ENCODE measurements at regions not wholly inside any gene's neighbourhood (a gene's known extent, or its start where the extent isn't known, plus 50 kb on each side); places are given as distances from the start of the nearest gene placed in this dataset.
"Not testable (repeated sequence)": the region's sequence is repeated elsewhere in the genome, so short reads cannot be mapped to it uniquely, and the experiment has no call there.

DNA sequence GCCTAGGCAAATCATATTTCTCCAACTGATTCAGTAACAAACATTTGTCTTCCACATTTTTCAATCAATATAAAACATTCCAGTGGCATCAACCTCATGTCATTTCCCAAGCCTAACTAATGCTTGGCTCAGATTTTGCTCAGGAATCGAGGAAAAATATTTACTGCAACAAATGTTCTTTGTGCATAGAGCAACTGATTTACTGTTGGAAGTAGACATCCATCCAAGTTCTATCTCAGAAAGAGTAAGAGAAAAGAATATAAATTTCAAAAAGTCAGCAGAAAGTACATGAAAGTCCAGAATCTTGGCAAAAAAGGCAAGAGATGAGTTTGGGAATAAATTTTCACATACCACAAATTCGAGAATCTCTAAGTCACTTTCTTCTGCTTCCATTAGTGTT lies 2245.0 kb upstream of the RAG2 start:
- DNase-seq: no peak

DNA sequence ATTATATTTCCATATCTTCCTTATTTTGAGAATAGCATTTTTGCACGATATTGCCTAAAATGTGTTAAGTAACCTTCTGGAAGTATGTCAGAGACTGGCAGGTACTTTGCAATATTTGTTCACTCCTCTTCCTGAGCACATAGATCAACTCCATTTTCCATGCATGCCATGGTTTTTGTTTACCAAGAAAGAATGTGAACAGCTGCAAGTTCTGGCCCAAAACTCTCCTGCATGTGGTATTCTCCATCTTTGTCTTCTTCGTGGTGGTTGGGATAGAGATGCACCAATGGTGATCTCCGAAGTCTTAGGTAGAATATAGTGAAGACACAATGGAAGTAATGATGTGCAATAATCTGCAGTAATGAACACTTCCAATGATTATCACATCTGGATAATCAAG lies 2241.0 kb upstream of the RAG2 start:
- no peak for DNase-seq

DNA sequence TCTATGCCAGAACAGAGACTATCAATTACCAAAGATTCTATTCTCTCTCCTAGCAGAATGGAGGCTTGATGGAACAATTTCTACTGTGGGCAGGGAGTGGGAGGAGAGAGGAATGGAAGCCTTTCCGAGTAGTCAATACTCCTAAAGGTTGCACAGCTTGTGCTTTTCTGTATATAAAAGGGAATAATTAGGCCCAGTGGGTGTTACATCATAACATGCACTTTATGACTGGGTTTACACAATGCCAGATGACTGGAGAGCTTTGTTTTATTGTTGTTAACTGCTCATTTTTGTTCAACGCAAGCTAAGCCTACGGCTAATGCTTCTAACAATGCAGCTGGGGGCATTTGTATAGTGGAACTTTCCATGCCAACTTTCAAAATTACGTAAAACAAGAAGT lies 2237.9 kb upstream of the RAG2 start:
- DNase-seq: no peak

- no peak for DNase-seq
Observed at GRCh38 chr11:38824573-38824972, 2226.5 kb upstream of the RAG2 start.

DNA sequence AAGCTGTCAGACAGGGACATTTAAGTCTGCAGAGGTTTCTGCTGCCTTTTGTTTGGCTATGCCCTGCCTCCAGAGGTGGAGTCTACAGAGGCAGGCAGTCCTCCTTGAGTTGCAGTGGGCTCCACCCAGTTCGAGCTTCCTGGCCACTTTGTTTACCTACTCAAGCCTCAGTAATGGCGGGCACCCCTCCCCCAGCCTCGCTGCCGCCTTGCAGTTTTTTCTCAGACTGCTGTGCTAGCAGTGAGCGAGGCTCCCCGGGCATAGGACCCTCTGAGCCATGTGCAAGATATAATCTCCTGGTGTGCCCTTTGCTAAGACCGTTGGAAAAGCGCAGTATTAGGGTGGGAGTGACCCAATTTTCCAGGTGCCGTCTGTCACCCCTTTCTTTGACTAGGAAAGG lies 2223.8 kb upstream of the RAG2 start:
- not testable (repeated sequence) for DNase-seq

- no peak for DNase-seq
Observed at GRCh38 chr11:38819981-38820380, 2221.9 kb upstream of the RAG2 start.

- no peak for DNase-seq
Observed at GRCh38 chr11:38818720-38819119, 2220.7 kb upstream of the RAG2 start.

DNA sequence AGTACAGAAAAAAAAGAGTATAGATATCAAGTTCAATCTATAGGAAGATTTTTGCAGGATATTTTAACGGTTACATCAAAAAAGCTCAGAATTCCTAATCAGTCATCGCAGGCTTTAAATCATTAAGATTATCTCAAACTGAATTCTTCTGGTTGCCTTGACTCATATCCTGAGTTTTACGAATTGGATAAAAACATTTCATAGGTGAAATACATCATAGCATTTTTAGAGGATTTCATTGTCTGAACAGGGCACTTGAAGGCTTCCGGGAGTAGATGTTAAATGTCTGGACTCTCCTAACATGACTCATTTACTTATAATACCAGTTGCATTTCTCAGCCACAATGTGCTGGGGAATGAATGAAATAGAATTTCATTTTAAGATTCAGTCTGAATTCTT lies 2216.6 kb upstream of the RAG2 start:
- no peak for DNase-seq

DNA sequence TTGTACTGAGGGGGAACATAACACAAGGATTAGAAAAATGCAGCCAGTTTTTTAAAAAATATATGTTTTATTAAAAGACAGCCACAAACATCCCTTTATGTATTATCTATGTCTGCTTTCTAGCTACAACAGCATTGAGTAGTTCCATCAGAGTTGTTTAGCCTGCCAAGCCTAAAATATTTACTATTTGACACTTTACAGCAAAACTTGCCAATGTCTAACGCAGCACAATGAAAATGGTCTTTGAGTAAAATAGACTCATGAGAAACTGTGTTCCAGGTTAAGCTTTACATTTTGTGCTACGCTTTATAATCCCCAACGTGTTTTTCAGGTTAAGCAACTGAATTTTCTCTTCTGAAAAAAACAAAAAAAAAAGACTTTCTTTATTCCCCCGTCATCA lies 2211.5 kb upstream of the RAG2 start:
- DNase-seq: no peak

DNA sequence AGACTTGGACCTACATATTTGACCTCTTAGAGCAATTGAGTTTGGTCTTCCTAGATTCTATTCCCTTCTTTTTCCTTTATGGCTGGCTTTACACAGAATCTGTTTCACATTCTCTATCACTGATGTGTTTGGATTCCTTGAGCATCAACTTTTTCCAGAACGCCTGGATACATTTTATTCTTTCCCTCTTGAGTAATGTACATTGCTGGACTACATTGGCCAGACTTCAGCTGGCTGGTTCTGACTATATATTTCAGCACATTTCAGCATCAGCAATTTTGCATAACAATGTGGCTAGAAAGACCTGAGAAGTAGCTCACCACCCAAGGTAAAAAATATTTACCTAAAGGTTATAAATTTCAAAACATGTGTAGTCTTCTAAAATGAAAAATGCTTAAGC lies 2198.2 kb upstream of the RAG2 start:
- DNase-seq: no peak

DNA sequence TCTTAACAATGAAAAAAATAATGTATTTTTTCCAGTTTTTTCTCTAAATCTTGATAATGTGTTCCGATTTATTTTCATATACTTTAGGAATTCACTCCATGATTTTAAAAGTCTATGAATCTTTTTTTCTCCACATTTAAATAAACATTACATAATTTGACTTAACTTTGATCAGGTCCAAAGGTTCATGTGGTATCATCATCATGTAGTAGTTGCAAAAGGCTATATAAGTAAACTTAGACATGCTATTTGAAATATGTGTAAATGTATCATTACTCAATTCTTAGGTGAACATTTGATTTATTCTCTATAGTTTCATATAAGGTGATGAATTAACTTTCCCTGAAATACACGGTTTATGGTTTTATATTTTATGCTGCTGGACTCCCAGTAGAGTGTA lies 2197.0 kb upstream of the RAG2 start:
- DNase-seq: no peak

DNA sequence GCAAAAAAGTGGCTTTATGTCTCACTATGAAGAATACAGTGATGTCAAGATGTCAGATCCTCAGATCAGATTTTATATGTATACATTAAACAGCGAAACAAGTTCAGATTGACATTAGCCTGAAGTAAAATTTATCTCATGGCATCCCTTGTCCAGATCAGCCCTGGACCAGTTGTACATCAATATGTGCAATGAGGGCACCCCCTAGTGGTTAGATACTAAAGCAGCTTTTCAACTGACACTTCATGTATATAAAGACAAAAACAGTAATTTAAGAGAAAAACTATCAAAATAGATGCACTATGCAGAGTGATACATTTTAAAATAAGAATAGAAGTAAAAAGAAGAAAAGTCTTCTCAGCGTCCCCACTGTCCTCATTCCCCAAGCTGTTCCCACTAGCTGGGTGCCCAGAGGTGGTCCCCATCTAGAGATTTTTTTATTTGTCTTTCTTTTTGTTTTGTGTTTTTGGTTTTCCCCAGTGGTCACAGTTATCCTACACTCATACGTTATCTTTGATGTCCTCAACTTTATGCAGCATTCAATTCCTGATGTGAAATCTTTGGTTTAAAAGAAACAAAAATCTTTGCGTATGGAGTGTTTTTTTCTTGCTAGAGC lies 2193.4 kb upstream of the RAG2 start:
- peak in 1 of 5 donors; percentile 17 for DNase-seq

GRCh38 chr11:38788561-38788960 lies 2190.5 kb upstream of the RAG2 start:
- DNase-seq: no peak

DNA sequence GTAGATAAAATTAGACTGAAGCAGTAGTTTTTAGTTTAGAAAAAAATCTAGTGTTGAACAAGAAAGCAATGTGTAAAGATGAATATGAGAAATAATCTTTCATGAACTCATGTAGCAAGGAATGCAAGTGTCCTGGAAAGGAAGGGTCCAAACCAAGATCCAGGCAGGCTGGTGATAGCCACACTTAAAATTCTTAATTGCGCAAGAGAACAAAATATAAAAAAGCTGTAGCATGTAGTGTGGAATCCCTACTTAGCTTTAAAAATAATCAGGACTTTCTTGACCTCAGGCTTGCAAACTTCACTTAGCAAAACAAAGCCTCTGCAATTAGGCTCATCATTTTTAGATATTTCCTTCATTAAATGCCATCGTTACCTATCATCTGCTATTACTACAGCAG lies 2186.1 kb upstream of the RAG2 start:
- DNase-seq: no peak

DNA sequence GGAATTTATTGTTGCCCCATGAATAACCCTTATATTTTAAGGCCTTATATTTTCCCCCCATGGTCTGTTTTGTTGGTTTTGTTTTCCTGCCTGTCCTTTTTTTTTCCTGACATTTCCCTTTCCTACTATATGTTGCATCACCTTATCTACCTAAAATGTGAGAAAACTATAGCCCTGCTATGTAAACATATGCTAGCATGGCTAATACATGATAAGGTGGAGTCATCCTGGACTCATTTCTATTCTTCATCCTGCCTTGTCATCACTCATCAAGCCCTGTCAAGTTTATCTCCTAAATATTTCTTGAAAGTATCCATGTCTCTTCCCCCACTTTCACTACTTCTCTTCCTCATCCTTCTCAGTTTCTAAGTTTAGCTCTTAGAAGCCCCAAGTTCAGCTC lies 2168.8 kb upstream of the RAG2 start:
- DNase-seq: no peak

DNA sequence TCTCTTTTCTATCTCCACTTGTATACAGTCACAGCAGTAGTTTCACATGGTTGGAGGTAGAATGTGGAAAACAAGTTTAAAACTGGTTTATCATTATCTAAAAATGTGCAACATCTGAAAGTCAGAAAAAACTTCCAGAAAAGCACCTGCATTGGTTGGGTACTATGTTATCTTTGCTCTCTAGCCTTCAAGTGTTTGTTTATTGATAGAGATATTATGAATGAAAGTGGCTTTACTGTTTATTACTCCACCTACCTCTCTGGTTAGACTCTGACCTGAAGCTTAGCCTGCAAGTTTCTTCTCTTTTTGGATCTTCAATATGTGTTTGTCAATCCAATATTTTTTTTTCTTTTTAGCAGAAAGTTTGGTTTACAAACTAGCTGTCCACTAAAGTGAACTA lies 2161.4 kb upstream of the RAG2 start:
- no peak for DNase-seq

DNA sequence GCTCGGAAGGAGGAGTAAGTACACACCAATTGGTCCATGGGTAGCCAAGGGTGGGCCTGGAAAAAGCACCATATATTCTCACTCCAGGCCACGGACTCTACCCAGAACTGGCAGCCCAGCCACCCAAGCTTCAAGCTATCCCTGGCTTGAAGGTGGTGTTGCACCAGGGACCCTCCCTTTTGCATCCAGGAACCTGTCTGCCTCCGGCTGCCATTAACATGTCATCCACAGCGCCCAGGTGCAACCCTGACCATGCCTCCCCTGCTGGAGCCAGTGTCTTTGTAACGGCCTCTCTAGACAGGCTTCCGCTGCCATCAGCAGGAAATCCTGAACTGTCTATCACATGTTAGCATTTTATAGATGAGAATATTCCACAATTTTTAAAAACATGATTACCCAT lies 2158.5 kb upstream of the RAG2 start:
- no peak for DNase-seq

- no peak for DNase-seq
Observed at GRCh38 chr11:38751421-38751820, 2153.4 kb upstream of the RAG2 start.

DNA sequence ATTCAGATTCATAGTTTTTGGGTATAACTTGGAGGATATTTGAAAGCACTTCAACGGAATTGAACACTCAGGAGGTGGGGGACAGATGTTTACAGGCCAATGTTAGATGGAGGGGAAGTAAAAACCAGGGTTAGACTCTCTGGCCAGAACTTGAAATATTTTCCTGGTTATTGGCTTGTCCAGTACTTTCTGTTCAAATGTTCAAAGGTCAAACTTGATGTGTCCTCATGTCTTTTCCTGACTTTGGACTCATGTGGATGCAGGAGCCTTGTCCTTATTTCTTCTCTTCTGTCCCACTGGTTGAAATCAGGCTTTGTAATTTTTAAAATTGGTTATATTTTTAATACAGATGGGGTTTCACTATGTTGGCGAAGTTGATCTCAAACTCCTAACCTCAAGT lies 2148.5 kb upstream of the RAG2 start:
- not testable (repeated sequence) for DNase-seq

DNA sequence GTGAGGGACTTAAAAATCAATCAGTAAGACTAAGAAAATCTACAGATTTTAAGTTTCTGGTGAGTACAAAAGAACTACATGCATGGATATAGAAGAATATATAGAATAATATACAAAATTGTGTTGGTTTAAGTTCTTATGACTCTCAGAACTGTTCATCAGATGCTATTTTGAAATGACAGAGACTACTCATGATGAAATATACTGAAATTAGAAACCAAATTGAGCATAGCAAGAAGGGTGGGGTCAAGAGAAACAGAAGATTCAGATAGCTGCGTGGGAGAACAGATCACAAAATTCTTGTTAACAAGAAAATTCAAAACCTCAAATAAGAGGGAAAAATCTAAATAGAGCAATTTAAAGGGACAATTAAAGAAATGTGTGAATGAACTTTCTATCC lies 2125.3 kb upstream of the RAG2 start:
- DNase-seq: no peak

DNA sequence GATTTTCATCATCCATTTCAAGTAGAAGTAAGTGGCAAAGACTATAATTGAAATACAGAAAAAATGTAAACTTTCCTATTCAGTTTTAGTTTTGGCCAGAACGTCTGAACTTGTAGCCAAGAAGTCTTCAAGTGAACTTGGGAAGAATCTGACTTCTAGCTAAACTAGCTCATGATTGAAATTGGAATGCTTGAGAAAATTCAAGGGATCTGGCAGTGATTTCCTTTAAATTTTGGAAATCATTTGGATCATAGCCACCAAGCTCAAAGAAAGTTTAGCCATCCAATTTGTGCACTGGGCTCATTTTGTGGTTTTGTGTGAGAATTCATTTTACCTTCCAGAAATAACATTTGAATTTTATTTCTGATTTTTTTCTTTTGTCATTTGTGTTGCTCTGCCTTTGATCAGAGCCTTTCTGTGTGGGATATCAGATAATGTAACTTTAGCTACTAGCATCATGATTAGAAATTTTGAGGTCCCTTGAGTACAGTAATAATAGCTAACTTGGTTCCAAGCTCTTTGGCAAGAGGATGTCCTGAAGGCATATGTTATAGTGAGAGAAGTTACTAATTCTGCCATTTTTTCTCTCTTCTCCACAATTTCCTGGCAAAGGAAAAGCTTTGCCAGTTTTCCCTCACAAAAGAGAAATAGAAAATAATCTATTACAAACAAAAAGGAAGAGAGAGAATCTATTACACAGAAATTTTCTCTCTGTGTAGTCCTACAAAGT lies 2123.7 kb upstream of the RAG2 start:
- no peak for DNase-seq

DNA sequence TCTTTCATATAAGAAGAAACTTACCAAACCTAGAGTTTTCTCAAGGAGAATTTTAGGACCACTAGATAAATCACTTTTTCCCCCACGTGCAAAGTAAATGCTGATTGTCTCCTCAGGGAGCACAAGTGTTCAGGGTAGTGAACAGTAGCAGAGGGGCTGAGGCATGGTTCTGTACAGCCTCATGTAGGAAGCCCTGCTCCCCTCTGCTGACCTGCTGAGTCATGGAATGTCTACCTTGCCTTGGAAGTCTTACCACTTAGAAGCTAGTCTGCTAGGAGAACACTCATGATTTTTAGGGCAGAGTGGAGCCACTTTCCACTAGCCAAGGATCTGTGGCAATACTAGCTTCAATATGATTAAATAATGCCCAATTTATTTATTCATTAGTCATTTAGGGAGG lies 2120.6 kb upstream of the RAG2 start:
- no peak for DNase-seq

- DNase-seq: no peak
Observed at GRCh38 chr11:38718049-38718448, 2120.0 kb upstream of the RAG2 start.

DNA sequence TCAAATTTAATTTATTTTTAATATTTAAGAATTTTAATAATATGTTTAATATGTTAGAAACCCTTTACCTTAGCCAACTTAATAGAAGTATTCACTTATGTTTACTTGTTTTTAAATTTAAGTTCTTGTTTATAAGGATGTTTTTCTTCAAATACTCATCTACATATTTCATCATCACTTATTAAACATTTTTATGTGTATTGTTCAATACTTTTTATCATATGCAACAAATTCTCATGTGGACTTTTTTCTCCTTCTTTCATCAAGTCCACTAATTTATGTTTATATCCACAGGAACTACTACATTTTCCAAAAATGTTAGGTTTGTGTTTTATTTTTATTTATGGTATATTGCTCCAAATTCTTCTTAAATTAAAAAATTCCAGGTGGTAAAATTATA lies 2113.1 kb upstream of the RAG2 start:
- no peak for DNase-seq

DNA sequence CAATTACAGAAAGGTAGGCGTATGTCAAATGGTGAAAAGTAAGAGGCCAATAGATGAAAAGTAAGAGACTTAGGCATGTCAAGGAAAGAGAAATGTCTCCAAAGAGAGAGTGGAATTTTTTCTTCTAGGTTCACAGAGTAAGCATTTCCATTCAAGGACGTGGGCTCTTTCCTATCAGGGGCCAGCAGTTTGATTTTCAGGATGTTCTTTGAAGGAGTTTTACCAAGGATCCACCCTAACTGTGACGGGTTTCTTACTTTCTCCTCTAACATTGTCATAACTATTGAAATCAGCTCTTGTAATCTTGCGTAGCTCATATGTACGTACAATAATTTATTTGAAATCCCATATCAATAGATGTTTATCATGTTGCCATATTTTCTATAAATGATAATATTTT lies 2112.2 kb upstream of the RAG2 start:
- no peak for DNase-seq

All from T-helper 1 cell (primary cell).